HG03108 (cell line): ENCODE measurements at regions not wholly inside any gene's neighbourhood (a gene's known extent, or its start where the extent isn't known, plus 50 kb on each side); places are given as distances from the start of the nearest gene placed in this dataset.
"Not testable (repeated sequence)": the region's sequence is repeated elsewhere in the genome, so short reads cannot be mapped to it uniquely, and the experiment has no call there.

Experiments
- ATAC-seq: cut with Tn5 transposase; IDR thresholded peaks from one replicate; pipeline ENCODE4 v1.9.1; 2021; ENCODE audit warnings: moderate library complexity; ENCODE audit not compliant: unreplicated experiment

GRCh38 chr5:74535926-74536325 lies 104.6 kb downstream of the ENC1 start:
- ATAC-seq, result no peak

- ATAC-seq, result no peak
These were observed 106.0 kb downstream of the ENC1 start for GRCh38 chr5:74534397-74535129.

GRCh38 chr5:74530326-74531050 lies 110.0 kb downstream of the ENC1 start:
- no peak for ATAC-seq

- no peak for ATAC-seq
These were observed 111.4 kb downstream of the ENC1 start for GRCh38 chr5:74529101-74529500.

- ATAC-seq, result no peak
These were observed 114.4 kb downstream of the ENC1 start for GRCh38 chr5:74526111-74526510.

GRCh38 chr5:74524767-74525166 lies 115.8 kb downstream of the ENC1 start:
- not testable (repeated sequence) for ATAC-seq

- not testable (repeated sequence) for ATAC-seq
These were observed 116.8 kb downstream of the ENC1 start for GRCh38 chr5:74523698-74524097.

GRCh38 chr5:74522838-74523237 lies 117.7 kb downstream of the ENC1 start:
- not testable (repeated sequence) for ATAC-seq

- no peak for ATAC-seq
These were observed 119.1 kb downstream of the ENC1 start for GRCh38 chr5:74521401-74521800.

- ATAC-seq, result no peak
These were observed 120.8 kb downstream of the ENC1 start for GRCh38 chr5:74519679-74520078.

- ATAC-seq, result no peak
These were observed 121.4 kb downstream of the ENC1 start for GRCh38 chr5:74519161-74519571.

- no peak for ATAC-seq
These were observed 122.8 kb downstream of the ENC1 start for GRCh38 chr5:74517700-74518099.

- no peak for ATAC-seq
These were observed 124.3 kb downstream of the ENC1 start for GRCh38 chr5:74516211-74516636.

GRCh38 chr5:74514888-74515551 lies 125.5 kb downstream of the ENC1 start:
- no peak for ATAC-seq

GRCh38 chr5:74511770-74512169 lies 128.8 kb downstream of the ENC1 start:
- ATAC-seq, result not testable (repeated sequence)

- ATAC-seq, result no peak
These were observed 130.0 kb downstream of the ENC1 start for GRCh38 chr5:74510476-74511075.

- no peak for ATAC-seq
These were observed 133.0 kb downstream of the ENC1 start for GRCh38 chr5:74507370-74508005.

GRCh38 chr5:74506119-74506518 lies 134.4 kb downstream of the ENC1 start:
- no peak for ATAC-seq

- no peak for ATAC-seq
These were observed 136.1 kb downstream of the ENC1 start for GRCh38 chr5:74504463-74504862.

GRCh38 chr5:74502479-74502950 lies 138.0 kb downstream of the ENC1 start:
- ATAC-seq, result no peak
